Adrenal gland (tissue), 9 donors: ENCODE measurements at regions not wholly inside any gene's neighbourhood (a gene's known extent, or its start where the extent isn't known, plus 50 kb on each side); places are given as distances from the start of the nearest gene placed in this dataset.
A peak's percentile ranks its signal among the peaks of the same experiment; 100 is the strongest.

ENCODE experiments used
- DNase-seq, 7 donors: peaks; one replicate each; pipeline ENCODE4 v3.0.0-alpha.2; 2019 to 2020
- H3K27ac ChIP-seq, 5 donors: fragments of 200-600 bp; sonication (generic) in 4 of 5; 1 replicate in 3 of 5; 2 replicates in 2 of 5; pipeline versions ENCODE4 v1.5.1 to v1.8.0; 2016 to 2020; ENCODE audit warnings: mild to moderate bottlenecking in 1 of 5
- H3K27me3 ChIP-seq: fragments of 200-600 bp; 2 replicates; pipeline ENCODE4 v1.8.0; 2021
- H3K36me3 ChIP-seq, 2 donors: fragments of 200-600 bp; replicated peaks in 1 of 2; 1 replicate in 1 of 2; 2 replicates in 1 of 2; pipeline versions ENCODE4 v1.5.1 to v1.8.0; 2018 to 2022
- H3K4me1 ChIP-seq, 2 donors: fragments of 200-600 bp; replicated peaks in 1 of 2; 1 replicate in 1 of 2; 2 replicates in 1 of 2; pipeline versions ENCODE4 v1.5.1 to v1.8.0; 2018 to 2021
- H3K4me3 ChIP-seq, 4 donors: fragments of 200-600 bp; sonication (generic) in 3 of 4; one replicate each; pipeline ENCODE4 v1.5.1; 2016 to 2018
- H3K9me3 ChIP-seq, 3 donors: fragments of 200-600 bp; sonication (generic) in 1 of 3; replicated peaks in 1 of 3; 1 replicate in 2 of 3; 2 replicates in 1 of 3; pipeline versions ENCODE4 v1.5.1 to v1.8.0; 2016 to 2021
- POLR2A ChIP-seq, 2 donors: fragments of 450-650 bp; IDR thresholded peaks; one replicate each; pipeline ENCODE4 v1.6.1; 2017; ENCODE audit warnings: antibody characterized with exemption in 2 of 2, mild to moderate bottlenecking in 2 of 2, moderate library complexity in 1 of 2
- WGBS, 4 donors: extraction: QIAGEN DNeasy Blood & Tissue Kit in 2 of 4; methylation state at CpG; one replicate each; pipeline versions ENCODE4 v1.1.5 to v1.1.7; 2013 to 2017; 5-methylcytosine and 5-hydroxymethylcytosine counted together
- intact Hi-C, 2 donors: fragments of 100-400 bp; cut with DNase I; formaldehyde crosslinking; loops; one replicate each; pipeline versions ENCODE4 v1.14.1 to v1.15.0; 2022 to 2023
- TF ChIP-seq, protein P1 (sequence below), 6 experiments: fragments of 450-650 bp in 4 of 6; fragments of 200-600 bp in 2 of 6; sonication (generic) in 1 of 6; IDR thresholded peaks; 1 replicate in 5 of 6; 2 replicates in 1 of 6; pipeline versions ENCODE4 v1.5.1 to v1.8.0; 2016 to 2021; ENCODE audit warnings: antibody characterized with exemption in 6 of 6, mild to moderate bottlenecking in 2 of 6, moderate library complexity in 1 of 6
- donor health status: healthy with polysubstance abuse.
- donor health status: Bipolar disorder and iron deficiency.
- donor health status: DM: yes; HTN: yes; CAD: no.
- donor health status: DM: no; HTN: no; CAD: no.
- donor health status: DM: no; HTN: no; CAD: no.

DNA sequence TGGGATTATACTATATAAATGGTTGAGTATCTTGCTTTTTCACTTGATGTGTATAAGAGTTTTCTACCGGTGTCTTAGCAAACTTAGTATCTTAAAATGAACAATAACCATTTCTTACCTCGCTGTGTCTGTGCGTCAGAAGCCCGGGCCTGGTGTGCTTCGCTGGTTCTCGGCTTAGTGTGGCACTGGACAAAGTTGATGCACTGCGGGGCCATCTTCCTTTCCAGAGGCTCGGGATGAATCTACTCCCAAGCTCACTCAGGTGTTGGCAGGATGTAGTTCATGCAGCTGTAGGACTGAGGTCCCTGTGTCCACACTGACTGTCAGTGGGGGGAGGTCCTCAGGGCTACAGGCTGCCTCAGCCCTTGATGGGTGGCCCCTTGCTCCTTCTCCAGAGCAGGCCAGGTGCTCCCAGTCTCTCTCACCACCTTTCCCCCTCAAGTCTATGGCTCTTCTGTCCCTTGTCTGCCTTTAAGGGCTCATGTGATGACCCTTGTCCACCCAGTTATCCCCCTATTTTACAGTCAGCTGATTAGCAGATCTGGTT is 227.8 kb downstream of the GLRX3 start:
- intact Hi-C loops, result no loop called here
- no peak overlapping the region for H3K27ac ChIP-seq
- H3K27me3 ChIP-seq, result no peaks in the 10 kb centered on the region
- 88 to 97% (median 92%) methylated on average over 6 to 8 of the region's 8 CpGs for WGBS, 4 donors
- DNase-seq, result peak in 1 of 7 donors; percentile 11
- no peaks in the 10 kb centered on the region for H3K36me3 ChIP-seq
- H3K4me3 ChIP-seq, result no peak overlapping the region
- TF ChIP-seq, protein P1, sequence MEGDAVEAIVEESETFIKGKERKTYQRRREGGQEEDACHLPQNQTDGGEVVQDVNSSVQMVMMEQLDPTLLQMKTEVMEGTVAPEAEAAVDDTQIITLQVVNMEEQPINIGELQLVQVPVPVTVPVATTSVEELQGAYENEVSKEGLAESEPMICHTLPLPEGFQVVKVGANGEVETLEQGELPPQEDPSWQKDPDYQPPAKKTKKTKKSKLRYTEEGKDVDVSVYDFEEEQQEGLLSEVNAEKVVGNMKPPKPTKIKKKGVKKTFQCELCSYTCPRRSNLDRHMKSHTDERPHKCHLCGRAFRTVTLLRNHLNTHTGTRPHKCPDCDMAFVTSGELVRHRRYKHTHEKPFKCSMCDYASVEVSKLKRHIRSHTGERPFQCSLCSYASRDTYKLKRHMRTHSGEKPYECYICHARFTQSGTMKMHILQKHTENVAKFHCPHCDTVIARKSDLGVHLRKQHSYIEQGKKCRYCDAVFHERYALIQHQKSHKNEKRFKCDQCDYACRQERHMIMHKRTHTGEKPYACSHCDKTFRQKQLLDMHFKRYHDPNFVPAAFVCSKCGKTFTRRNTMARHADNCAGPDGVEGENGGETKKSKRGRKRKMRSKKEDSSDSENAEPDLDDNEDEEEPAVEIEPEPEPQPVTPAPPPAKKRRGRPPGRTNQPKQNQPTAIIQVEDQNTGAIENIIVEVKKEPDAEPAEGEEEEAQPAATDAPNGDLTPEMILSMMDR (IDR thresholded peaks at IDR 0.05), result no peak
- no peak for TF ChIP-seq POLR2A (IDR thresholded peaks at IDR 0.05)
- no peaks in the 10 kb centered on the region for H3K4me1 ChIP-seq
- H3K9me3 ChIP-seq, result no peaks in the 10 kb centered on the region

DNA sequence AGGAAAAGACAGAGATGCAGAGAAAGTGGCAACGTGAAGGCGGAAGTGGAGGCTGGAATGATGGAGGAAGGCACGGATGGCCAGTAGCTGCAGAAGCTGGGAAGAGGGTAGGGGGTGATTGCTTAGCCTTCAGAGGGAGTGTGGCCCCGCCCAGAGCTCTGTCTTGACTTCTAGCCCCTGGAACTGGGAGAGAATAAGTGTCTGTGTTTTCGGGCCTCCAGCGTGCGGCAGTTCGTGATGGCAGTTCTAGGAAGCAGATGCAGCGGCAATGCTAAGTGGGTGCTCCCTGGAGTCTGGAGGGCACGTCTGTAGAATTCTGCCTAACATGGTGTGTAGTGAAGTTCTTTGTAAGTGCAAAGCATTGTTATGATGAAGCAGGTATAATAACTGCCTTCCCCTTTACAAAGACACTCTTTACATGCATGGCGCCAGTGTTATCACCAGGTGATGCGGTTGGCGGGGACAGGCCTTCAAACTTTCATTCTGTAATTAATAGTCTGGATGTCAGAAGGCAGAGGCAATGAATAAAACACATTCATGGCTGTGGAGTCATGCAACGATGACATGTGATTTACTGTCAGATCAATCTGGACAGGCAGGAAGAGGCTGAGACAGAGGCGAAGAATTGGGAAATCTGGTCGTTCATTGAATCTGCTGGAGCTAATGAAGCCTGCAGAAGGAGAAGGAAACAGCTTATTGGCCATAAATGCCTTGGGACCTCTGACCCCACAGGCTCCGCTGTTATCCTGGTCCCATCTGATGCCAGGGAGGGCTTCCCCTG is 228.6 kb downstream of the GLRX3 start:
- H3K27ac ChIP-seq, result no peak overlapping the region
- 55 to 64% (median 57%) methylated on average over 17 of the region's 17 CpGs for WGBS, 4 donors
- H3K36me3 ChIP-seq, result no peaks in the 10 kb centered on the region
- H3K4me3 ChIP-seq, result no peak overlapping the region
- H3K27me3 ChIP-seq, result no peaks in the 10 kb centered on the region
- DNase-seq, result peak in 1 of 7 donors; percentile 5
- H3K4me1 ChIP-seq, result no peaks in the 10 kb centered on the region
- TF ChIP-seq POLR2A (IDR thresholded peaks at IDR 0.05), result no peak
- no peaks in the 10 kb centered on the region for H3K9me3 ChIP-seq
- intact Hi-C loops, result no loop called here

DNA sequence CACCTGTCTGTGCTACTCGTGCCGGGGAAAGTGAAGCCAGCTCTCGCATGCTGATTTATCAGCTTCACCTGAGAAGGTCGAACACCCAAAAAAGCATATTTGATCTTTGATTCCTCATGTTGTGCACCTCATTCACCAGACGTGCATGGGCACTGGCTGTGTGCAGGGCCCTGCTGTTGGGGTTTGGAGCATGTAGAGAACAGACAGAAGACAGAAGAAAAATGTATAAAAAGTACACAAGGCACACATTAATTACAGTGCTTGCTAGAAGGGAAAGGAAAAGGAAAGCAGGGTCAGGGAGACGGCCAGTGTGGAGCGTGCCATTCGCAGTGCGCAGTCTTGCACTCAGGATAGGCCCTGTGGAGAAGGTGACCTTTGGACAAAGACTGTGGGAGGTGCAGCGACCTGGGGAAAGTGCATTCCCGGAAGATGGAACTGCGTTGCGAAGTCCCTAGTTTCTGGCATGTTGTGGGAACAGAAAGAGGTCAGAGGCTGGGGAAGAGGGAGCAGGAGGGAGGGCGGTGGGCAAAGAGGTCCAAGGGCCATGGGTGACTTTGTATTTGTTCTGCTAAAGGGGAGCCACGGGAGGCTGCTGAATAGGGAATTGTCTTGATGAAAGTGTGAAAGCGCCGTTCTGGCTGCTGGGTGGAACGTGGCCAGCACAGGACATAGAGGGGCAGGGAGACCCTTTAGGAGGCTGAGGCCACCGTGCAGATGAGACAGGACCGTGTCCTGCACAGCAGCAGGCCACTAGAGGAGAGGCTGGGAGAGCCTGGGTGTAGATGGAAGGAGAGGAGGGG is 232.8 kb downstream of the GLRX3 start:
- H3K27me3 ChIP-seq, result no peaks in the 10 kb centered on the region
- H3K4me3 ChIP-seq, result no peak overlapping the region
- no peak for TF ChIP-seq POLR2A (IDR thresholded peaks at IDR 0.05)
- TF ChIP-seq, protein P1 (IDR thresholded peaks at IDR 0.05), result no peak
- no peaks in the 10 kb centered on the region for H3K9me3 ChIP-seq
- intact Hi-C loops, result no loop called here
- no peaks in the 10 kb centered on the region for H3K36me3 ChIP-seq
- H3K4me1 ChIP-seq, result no peaks in the 10 kb centered on the region
- WGBS, 4 donors, result 64 to 68% (median 66%) methylated on average over 20 of the region's 20 CpGs
- H3K27ac ChIP-seq, result no peak overlapping the region
- DNase-seq, result peak in 1 of 7 donors; percentile 14

- intact Hi-C loops, result no loop called here
- 65 to 74% (median 70%) methylated on average over 9 to 13 of the region's 13 CpGs for WGBS, 4 donors
Measured at GRCh38 chr10:130369645-130370381, 233.6 kb downstream of the GLRX3 start.

More at GRCh38 chr10:130369645-130370381, 233.6 kb downstream of the GLRX3 start:
- H3K27me3 ChIP-seq, result no peaks in the 10 kb centered on the region
- no peak overlapping the region for H3K4me3 ChIP-seq
- no peak for DNase-seq
- H3K4me1 ChIP-seq, result no peaks in the 10 kb centered on the region
- no peaks in the 10 kb centered on the region for H3K9me3 ChIP-seq
- H3K27ac ChIP-seq, result no peak overlapping the region
- no peak for TF ChIP-seq POLR2A (IDR thresholded peaks at IDR 0.05)
- TF ChIP-seq, protein P1 (IDR thresholded peaks at IDR 0.05), result no peak
- no peaks in the 10 kb centered on the region for H3K36me3 ChIP-seq
